Mesodermal cell (in vitro differentiated cells): ENCODE measurements at regions not wholly inside any gene's neighbourhood (a gene's known extent, or its start where the extent isn't known, plus 50 kb on each side); places are given as distances from the start of the nearest gene placed in this dataset.
"Not testable (repeated sequence)": the region's sequence is repeated elsewhere in the genome, so short reads cannot be mapped to it uniquely, and the experiment has no call there.

ENCODE experiments used
- H3K27ac ChIP-seq: 2 replicates; pipeline ENCODE4 v1.7.0; 2013; ENCODE audit warnings: mild to moderate bottlenecking, low read depth, low read length, moderate library complexity; ENCODE audit not compliant: severe bottlenecking
- H3K36me3 ChIP-seq: 2 replicates; pipeline ENCODE4 v1.7.1; 2013; ENCODE audit warnings: mild to moderate bottlenecking, low read length, moderate library complexity; ENCODE audit not compliant: control insufficient read depth, insufficient read depth
- H3K4me1 ChIP-seq: one replicate; pipeline ENCODE4 v1.7.1; 2013; ENCODE audit warnings: mild to moderate bottlenecking, low read length; ENCODE audit not compliant: insufficient read depth, control insufficient read depth, poor library complexity, severe bottlenecking
- H3K4me3 ChIP-seq: 2 replicates; pipeline ENCODE4 v1.7.0; 2013; ENCODE audit warnings: low read length, control low read depth, mild to moderate bottlenecking; ENCODE audit not compliant: insufficient read depth, poor library complexity, severe bottlenecking; ENCODE audit errors: extremely low read depth
- H3K9me3 ChIP-seq: 2 replicates; pipeline ENCODE4 v1.7.1; 2013; ENCODE audit warnings: mild to moderate bottlenecking, low read length, moderate library complexity; ENCODE audit not compliant: control insufficient read depth
- WGBS, 2 experiments: methylation state at CpG; one replicate each; pipeline ENCODE4 v1.1.5; 2013; ENCODE audit warnings: missing lambda C conversion rate in 2 of 2; ENCODE audit not compliant: insufficient coverage in 2 of 2; 5-methylcytosine and 5-hydroxymethylcytosine counted together

DNA sequence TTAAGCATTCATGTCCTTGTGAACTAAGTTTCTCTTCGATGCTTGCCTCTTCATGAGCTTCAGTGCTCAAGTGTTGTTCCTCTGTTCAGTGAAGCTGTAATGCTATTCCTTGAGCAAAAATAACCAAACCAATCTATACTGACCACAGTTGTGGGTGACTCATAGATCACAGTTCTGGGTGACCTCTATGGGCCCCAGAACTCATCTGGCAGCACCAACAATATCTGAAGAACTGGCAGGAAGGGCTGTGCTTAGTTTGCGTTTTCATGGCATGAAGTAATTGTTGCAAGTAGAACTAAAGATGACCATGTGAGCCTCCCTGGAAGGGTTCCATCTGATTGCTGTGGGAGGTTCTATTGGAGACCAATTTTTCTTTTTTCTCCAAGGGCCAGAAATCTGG, 106.2 kb downstream of the CCNG2 start:
- no peaks in the 10 kb centered on the region for H3K4me1 ChIP-seq
- H3K36me3 ChIP-seq: no peaks in the 10 kb centered on the region
- no peak overlapping the region for H3K27ac ChIP-seq
- 94 to 100% methylated on average over 1 to 2 of the region's 2 CpGs for WGBS, 2 experiments
- no peak overlapping the region for H3K4me3 ChIP-seq
- H3K9me3 ChIP-seq: peaks cover 5% of the 10 kb centered on the region

DNA sequence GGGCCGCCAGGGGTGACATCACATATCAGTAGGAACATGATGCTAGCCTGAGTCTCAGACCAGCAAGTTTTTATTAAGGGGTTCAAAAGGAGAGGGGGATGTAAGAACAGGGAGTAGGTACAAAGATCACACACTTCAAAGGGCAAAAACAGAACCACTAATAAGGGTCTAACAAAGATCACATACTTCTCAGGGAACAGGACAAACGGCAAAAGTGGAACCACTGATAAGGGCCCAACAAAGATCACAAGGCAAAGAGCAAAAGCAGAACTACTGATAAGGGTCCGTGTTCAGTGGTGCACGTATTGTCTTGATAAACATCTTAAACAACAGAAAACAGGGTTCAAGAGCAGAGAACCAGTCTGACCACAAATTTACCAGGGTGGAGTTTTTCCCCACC, 107.0 kb downstream of the CCNG2 start:
- H3K9me3 ChIP-seq, H3K36me3 ChIP-seq, H3K4me3 ChIP-seq, H3K27ac ChIP-seq, H3K4me1 ChIP-seq: not testable (repeated sequence)
- WGBS, 2 experiments: 71 to 84% methylated on average over 2 to 3 of the region's 4 CpGs

DNA sequence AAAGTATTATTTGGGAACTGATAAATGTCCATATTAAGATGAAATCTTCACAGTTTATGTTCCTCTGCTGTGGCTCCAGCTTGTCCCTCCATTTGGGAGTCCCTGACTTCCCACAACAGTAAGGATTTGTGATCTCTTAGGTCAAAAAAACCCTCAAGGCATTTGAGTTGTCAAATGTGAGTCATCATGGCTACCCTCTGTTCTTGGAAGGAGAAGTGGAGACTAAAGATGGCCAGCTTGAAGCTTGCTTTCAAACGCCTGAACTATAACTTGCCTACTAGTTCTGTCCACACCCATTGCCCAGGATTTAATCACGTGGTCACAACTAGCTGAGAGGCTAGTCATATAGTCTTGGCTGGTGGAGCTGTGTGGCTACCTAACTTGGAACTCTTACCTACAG, 107.8 kb downstream of the CCNG2 start:
- Histone ChIP-seq H3K36me3 (no peaks in the 10 kb centered on the region), H3K4me3 (no peak overlapping the region), H3K27ac (no peak overlapping the region), H3K9me3 (peaks cover 5% of the 10 kb centered on the region), H3K4me1 (no peaks in the 10 kb centered on the region)
- 83 to 100% methylated on average over 1 of the region's 2 CpGs for WGBS, 2 experiments

DNA sequence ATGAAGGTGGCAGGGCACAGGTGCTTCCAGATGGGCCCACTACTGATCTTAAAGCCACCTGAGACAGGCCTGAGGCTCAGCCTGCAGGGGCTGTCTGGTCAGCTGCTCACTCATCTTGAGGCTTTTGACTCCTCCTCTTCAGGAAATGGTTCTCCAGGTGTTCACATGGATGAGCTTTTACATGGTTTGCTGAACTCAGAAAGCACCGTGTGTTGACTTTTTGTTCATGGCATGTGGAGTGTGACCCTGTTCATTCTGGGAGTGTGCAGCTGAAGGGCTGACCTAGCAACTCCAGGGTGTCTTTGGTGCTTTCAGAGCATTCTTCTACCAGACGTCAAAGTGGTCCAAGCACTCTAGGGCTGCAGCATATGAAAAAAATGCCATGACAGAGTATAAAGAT, 111.1 kb downstream of the CCNG2 start:
- no peak overlapping the region for H3K4me3 ChIP-seq
- no peaks in the 10 kb centered on the region for H3K36me3 ChIP-seq
- peaks cover 5% of the 10 kb centered on the region for H3K9me3 ChIP-seq
- WGBS, 2 experiments: 88 to 95% methylated on average over 2 of the region's 2 CpGs
- no peak overlapping the region for H3K27ac ChIP-seq
- no peaks in the 10 kb centered on the region for H3K4me1 ChIP-seq

DNA sequence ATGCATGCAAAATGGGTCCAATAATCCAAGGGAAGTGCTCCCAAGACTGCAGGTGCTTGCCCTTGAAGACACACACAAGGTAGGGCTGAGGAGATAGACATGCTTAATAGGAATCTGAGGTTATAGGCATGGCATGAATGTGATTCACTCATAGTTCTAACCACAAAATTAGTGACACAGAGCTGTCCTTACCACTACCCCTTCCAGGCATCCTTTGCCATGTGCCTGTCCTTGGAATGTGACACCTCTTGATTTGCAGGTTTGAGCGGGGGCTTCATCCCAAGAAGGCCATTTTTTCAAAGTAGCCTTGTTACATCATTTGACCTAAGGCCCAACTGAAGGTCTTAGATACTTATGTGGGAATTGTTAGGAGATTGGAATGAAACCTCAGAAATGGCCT, 112.5 kb downstream of the CCNG2 start:
- Histone ChIP-seq H3K4me3 (no peak overlapping the region), H3K4me1 (no peaks in the 10 kb centered on the region), H3K36me3 (no peaks in the 10 kb centered on the region), H3K9me3 (peaks cover 5% of the 10 kb centered on the region), H3K27ac (no peak overlapping the region)
- WGBS, 2 experiments: no CpG with 5 or more reads among the region's 1 CpG

DNA sequence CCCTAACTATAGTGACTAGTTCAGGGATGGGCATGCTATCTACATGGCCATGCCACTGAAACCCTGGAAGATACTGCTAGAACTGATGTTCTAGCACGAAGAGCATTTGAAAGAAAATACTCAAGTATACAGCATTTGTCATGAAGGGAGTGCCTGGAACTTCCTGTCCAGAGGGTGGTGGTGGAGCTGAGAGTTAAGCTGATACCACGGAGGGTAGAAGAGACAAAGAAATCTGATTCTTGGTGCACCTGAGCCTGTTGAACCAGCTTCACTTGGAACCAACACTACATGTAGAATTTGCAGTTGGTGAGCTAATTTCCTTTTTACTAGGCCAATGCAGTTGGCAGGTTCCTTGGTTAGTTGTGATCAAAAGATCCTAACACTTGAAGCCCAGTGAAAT, 116.4 kb downstream of the CCNG2 start:
- H3K4me3 ChIP-seq: no peak overlapping the region
- 50 to 63% methylated on average over 1 to 2 of the region's 2 CpGs for WGBS, 2 experiments
- no peaks in the 10 kb centered on the region for H3K4me1 ChIP-seq
- H3K9me3 ChIP-seq: no peaks in the 10 kb centered on the region
- H3K27ac ChIP-seq: no peak overlapping the region
- no peaks in the 10 kb centered on the region for H3K36me3 ChIP-seq

DNA sequence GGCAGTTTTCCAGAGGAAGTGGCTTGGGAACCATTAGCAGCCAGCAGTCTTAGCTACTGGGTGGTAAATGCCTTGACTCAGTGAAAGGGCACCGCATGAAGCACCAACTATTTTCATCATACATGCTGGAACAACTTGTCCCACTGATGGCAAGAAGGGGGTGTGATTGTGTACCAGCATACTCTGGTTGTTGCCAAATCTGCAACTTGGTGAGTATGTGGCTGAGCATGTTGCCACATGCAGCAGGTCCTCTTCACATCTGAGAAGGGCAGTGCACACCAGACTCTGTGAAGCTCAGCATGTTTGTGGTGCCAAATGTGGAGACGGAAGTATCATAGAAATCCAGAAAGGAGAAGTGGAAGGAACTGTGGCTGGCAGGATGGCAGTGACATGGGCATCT, 122.1 kb downstream of the CCNG2 start:
- 100% methylated on average over 1 of the region's 2 CpGs; no CpG with 5 or more reads in 1 of the 2 experiments for WGBS, 2 experiments
- H3K9me3 ChIP-seq, H3K36me3 ChIP-seq, H3K4me3 ChIP-seq, H3K27ac ChIP-seq, H3K4me1 ChIP-seq: not testable (repeated sequence)

DNA sequence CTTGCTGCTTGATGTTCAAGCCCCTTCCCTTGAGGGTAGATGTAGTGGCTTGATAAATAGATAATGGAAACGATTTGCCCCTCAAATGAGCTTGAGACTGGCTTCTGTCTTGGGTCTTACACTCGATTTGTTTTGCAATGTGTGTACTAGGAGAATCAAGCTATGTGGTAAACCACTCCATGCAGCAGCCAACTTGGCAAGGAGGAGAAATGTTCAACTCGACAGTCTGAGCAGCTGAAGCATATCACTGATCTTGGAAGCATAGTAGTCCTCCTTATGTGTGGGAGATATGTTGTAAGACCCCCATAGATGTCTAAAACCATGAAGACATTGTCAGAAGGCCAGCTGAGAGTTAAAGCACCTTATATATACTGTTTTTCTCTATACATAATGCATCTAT, 125.3 kb downstream of the CCNG2 start:
- no peak overlapping the region for H3K4me3 ChIP-seq
- H3K4me1 ChIP-seq: no peaks in the 10 kb centered on the region
- H3K36me3 ChIP-seq: no peaks in the 10 kb centered on the region
- H3K27ac ChIP-seq: no peak overlapping the region
- WGBS, 2 experiments: 68 to 69% methylated on average over 2 to 3 of the region's 3 CpGs
- H3K9me3 ChIP-seq: no peaks in the 10 kb centered on the region

DNA sequence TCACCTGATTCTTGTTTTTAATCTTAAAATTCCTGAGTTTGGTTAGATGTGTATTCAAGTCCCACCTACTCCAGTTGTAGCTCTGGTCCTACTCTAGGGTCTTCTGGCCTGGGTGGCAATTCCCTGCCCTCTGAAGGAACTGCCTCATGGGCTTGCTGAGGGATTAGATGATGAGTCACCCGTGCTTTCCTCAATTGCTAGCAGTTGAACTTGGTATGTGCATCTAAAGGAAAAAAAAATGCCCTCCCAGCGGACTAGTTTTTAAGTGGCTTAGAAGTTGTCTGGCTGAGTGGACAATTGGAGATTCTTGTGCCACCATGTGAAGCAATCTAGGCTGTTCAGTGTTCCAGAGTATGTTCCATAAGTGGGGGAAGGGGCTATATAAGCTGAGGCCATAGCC, 127.0 kb downstream of the CCNG2 start:
- Histone ChIP-seq H3K9me3 (no peaks in the 10 kb centered on the region), H3K4me1 (no peaks in the 10 kb centered on the region), H3K27ac (no peak overlapping the region), H3K4me3 (no peak overlapping the region), H3K36me3 (no peaks in the 10 kb centered on the region)
- 58 to 100% methylated on average over 1 to 2 of the region's 2 CpGs for WGBS, 2 experiments

DNA sequence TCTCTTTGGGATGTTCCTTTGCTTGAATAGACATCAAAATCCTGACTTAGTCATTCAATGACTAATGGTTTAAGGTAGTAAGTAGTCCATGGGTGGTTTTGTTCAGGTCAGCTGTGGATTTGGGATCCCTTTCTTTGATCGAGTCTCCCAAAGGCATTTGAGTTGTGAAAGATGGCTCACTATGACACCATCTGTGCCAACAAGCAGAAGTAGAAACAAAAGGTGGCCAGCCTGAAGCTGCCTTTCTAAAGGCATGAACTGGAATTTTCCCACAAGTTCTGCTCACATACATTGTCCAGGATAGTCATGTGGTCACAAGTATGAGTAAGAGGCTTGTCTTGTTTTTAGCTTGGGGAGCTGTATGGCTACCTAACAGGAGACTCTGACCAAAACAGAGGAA, 129.9 kb downstream of the CCNG2 start:
- Histone ChIP-seq H3K36me3 (no peaks in the 10 kb centered on the region), H3K27ac (no peak overlapping the region), H3K4me1 (no peaks in the 10 kb centered on the region), H3K4me3 (no peak overlapping the region), H3K9me3 (no peaks in the 10 kb centered on the region)
- WGBS, 2 experiments: 63 to 89% methylated on average over 1 of the region's 1 CpG

DNA sequence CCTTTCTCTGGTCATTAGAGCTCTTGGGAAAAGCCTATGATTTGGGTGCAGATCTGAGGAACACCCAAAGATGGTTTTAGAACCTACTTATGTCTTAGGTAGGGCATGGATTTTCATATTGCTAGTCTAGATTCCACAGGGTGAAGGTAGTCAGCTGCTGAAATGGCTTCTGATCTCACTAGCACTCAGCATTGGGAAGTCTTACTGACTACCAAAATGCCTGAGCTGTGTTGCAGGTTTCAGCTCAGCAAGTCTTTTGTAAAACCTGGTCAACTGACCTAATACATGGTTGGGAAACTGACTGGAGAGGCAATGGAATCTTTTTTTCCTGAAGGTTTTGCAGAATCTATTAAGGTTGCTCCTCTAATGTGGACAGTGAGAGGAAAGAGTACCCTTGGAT, 136.4 kb downstream of the CCNG2 start:
- no peaks in the 10 kb centered on the region for H3K36me3 ChIP-seq
- H3K9me3 ChIP-seq: no peaks in the 10 kb centered on the region

DNA sequence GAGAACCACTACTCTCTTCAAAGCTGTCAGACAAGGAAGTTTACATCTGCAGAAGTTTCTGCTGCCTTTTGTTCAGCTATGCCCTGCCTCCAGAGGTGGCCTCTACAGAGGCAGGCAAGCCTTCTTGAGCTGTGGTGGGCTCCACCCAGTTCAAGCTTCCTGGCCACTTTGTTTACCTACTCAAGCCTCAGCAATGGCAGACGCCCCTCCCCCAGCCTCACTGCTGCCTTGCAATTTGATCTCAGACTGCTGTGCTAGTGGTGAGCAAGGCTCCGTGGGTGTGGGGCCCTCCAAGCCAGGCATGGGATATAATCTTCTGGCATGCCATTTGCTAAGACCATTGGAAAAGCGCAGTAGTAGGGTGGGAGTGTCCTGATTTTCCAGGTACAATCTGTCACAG, 144.0 kb downstream of the CCNG2 start:
- 56 to 100% methylated on average over 1 to 3 of the region's 3 CpGs for WGBS, 2 experiments
- not testable (repeated sequence) for H3K4me3 ChIP-seq, H3K36me3 ChIP-seq, H3K9me3 ChIP-seq, H3K27ac ChIP-seq, H3K4me1 ChIP-seq

More for the DNA sequence above, 136.4 kb downstream of the CCNG2 start:
- Histone ChIP-seq H3K4me1 (no peaks in the 10 kb centered on the region), H3K27ac (no peak overlapping the region), H3K4me3 (no peak overlapping the region)
